NCI-H187 treated with DMSO at 0.1 percent for 48 hours (cell line): ENCODE measurements at regions not wholly inside any gene's neighbourhood (a gene's known extent, or its start where the extent isn't known, plus 50 kb on each side); places are given as distances from the start of the nearest gene placed in this dataset.

Experiments used
- DNase-seq: peaks from one replicate; lab custom pipeline; 2025; lab: John Stamatoyannopoulos, UW

GRCh38 chr2:180143633-180144337, 136.7 kb upstream of the CWC22 start:
- DNase-seq: no peak

DNA sequence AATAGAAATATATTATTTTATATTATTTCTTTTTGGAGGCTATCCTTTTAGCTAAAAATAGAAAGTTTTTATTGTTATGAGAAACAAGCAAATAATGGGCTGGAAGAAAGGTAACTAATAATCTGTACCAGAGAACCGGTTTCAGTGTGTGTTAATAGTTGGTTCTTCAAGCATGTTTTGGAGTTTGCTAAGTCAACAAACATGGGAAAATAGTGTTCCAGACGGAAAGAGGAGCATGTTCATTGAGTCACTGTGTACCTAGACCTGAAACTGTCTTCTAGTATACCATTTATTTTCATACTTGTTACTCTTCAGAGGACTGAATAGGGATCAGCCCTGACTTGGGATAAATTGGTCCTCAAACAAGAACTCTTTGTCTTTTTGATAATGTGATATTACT, 134.5 kb upstream of the CWC22 start:
- DNase-seq: no peak

DNA sequence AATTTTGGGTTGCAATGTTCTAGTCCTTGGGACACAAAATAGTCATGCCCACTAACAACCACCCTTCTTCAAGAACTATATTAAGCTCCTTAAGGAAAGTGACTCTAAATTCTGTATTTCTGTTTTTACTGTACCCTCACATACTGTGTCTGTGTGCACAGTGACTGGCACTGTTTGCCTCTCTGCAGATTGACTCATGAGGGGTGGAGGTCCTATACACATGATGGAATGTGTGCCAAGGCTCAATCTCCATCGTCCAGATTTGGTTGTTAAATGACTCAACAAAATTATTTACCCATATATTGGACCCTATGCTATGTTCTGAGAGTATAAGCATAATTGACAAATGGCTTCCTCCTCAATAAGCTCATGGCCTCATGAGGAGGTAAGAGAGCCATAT, 126.6 kb upstream of the CWC22 start:
- no peak for DNase-seq

DNA sequence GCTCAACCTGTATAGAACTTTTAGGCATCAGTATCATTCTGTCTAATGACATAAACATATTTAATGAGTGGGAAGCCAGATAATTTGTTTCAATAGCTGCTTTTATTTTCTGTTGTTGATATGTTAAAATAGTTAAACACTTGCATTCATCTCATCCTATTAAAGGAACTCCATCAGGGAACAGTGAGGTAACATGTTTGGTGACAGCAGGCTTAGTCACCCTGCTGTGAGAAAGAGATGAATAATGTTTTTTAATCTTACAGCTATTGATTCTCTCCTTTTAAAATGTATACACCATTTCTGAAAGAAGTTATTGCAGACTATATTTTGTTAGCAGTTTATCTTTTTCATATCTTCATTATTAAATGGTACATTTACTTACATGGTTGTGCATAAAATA, 123.3 kb upstream of the CWC22 start:
- DNase-seq: no peak

DNA sequence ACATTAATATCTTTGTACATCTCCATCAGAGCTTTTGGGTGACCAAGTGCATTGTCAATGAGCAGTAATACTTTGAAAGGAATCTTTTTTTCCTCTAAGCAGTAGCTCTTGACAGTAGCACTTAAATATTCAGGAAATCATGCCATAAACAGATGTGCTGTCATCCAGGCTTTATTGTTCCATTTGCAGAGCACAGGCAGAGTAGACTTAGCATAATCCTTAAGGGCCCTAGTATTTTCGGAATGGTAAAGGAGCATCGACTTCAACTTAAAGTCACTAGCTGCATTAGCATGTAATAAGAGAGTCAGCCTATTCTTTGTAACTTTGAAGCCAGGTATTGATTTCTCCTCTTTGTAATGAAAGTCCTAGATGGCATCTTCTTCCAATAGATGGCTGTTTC, 121.8 kb upstream of the CWC22 start:
- DNase-seq: no peak

GRCh38 chr2:180125245-180125962, 118.3 kb upstream of the CWC22 start:
- DNase-seq: peak; percentile 9

- no peak for DNase-seq
Observed at GRCh38 chr2:180124273-180125139, 117.4 kb upstream of the CWC22 start.

- no peak for DNase-seq
Observed at GRCh38 chr2:180122874-180123273, 115.8 kb upstream of the CWC22 start.

GRCh38 chr2:180115675-180116074, 108.6 kb upstream of the CWC22 start:
- DNase-seq: no peak

DNA sequence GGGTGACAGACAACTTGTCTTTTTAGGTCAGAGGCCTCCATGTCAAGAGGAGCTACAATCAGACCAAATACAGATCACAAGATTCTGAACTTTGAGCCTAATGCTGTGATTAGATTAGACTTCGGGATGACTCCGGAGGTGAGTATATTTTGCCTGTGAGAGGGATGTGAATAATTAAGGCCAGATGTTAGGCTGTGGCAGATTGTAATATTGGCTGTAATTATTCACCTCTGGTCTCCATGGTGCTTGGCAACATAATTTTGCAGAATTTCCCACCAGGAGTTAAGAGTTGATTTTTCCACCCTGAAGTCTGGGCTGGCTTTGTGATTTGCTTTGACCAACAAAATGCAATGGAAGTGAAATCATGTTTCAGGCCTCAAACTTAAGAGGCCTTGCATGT, 108.2 kb upstream of the CWC22 start:
- no peak for DNase-seq

DNA sequence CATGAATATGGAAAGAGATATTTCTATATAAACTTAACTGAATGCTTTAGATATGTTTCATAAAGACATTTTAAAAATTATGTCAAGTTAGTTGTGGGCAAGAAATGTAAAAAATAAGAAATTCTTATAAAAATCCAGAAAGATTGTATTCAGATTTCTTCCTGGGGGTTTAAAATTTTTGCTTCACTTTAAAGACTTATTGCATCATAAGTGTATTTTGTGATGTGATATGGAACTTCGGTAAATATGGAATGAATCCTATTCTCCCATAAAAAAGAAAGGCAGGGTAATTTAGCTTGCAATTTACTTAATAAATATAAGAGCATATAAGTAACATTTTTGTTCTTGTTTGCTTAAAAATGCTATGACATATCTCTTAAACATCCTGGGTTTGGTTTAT, 104.8 kb upstream of the CWC22 start:
- no peak for DNase-seq

GRCh38 chr2:180110469-180110868, 103.4 kb upstream of the CWC22 start:
- DNase-seq: no peak

DNA sequence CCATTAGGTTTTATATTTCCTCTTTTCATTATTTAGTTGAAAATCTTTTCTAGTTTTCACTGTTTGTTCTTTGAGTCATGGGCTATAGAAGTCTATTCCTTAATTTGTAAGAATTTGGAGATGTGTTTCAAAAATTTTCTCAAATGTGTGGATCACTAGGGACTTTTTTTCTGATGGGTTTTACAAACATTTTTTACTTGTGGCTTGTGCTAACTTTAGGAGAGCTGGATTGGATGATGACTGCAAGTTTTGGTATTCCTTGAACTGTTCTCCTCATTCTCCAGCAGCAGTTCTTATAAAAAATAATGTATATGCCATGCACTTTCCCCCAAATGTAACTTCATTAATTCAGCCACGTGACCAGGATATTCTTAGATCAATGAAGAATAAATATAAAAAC, 94.7 kb upstream of the CWC22 start:
- DNase-seq: no peak

DNA sequence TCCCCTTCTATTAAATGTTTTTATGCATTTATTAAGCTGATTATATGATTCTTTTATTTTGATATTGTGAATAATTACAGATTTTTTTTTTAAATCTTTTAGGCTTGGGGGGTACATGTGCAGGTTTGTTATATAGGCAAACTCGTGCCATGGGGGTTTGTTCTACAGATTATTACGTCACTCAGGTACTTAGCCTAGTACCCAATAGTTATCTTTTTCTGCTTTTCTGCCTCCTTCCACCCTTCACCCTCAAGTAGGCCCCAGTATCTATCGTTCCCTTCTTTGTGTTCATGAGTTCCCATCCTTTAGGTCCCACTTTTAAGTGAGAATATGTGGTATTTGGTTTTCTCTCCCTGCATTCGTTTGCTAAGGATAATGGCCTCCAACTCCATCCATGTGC, 92.2 kb upstream of the CWC22 start:
- DNase-seq: no peak

- DNase-seq: no peak
Observed at GRCh38 chr2:180085144-180085543, 78.0 kb upstream of the CWC22 start.

GRCh38 chr2:180077295-180077906, 70.3 kb upstream of the CWC22 start:
- no peak for DNase-seq

GRCh38 chr2:180075870-180076269, 68.8 kb upstream of the CWC22 start:
- DNase-seq: no peak

DNA sequence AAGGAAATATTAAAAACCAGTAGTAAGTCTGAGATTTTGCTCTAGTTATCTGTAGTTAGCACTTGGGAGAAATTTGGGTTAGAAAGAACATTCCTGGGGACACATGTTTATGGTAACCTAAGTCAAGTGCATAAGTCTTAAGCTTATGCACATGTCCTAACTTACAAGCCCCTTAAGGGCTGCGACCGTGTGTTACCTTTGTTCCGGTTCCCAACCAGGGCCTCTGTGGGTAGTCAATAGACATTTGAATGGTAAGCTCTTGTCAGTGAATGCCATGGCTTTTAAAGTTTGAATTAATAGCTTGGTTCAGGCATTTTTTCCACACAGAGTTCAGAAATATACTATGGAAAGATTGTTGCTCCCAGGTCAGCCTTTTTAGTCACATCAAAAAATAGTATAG, 64.7 kb upstream of the CWC22 start:
- no peak for DNase-seq

DNA sequence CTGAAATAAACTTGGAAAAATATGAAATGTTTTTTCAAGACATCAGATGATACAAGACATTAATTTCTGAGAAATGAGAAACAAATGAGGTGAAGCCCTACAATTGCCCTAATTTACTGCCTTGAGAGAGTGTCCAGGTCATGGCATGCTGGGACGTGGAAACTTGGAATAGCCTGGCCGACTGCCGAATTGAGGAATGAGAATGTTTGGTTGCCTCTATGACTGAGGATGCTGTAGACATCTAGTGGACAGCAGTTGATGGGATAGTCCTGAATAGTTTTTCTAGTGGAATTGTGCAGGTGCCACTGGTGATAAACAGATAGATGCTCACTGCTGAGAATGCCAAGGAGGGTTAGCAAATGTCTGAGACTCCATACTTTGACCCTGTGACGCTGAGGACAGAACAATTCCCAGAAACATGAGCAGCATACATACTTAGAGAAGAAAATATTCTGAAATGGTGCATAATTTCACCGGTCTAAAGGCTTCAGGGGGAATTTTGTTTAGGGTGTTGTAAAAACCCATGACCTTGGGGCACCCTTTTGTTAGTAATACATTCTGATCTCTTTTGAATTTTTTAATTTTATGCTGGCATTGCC, 56.5 kb upstream of the CWC22 start:
- DNase-seq: no peak

GRCh38 chr2:180062178-180062577, 55.1 kb upstream of the CWC22 start:
- DNase-seq: no peak

DNA sequence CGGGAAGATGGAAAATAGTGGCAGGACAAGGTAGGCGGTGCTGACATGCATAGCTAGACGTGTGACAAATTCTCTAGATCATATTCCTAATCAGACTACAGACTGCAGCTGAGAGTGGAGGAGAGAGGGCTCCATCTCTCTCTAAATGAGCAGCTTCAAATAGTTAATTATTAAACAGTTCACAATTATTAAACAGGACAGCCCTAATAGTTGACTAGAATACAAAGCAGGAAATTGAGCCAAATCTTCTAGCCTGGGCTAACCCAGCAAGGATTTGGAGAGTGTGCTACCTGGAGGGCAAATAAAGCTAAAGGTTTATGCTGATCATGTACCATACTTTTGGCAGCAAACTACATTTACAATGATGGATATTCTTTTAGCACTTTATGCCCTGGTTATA, 54.4 kb upstream of the CWC22 start:
- no peak for DNase-seq

DNA sequence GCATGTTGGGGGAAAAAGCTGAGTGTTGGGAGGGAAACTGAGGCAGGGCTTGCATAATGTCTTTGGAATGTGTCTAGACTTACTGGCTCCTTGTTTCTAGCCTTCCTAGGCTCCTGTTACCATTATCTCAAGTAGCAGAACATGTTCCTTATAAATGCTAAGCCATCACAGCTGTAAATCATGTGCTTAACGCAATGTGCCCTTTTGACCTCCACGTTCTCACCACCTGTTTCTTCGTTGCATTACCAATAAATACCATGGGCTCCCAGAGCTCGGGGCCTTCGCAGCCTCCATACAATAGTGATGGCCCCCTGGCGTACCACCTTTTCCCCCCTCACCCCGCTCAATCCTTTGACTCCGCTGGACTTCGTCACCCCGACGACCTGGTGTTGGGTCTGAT, 54.0 kb upstream of the CWC22 start:
- DNase-seq: no peak
